RWPE2 (cell line): ENCODE measurements at regions not wholly inside any gene's neighbourhood (a gene's known extent, or its start where the extent isn't known, plus 50 kb on each side); places are given as distances from the start of the nearest gene placed in this dataset.

ENCODE experiments used
- ATAC-seq: fragments of 200-7000 bp; cut with Tn5 transposase; 3 replicates; pipeline ENCODE4 v1.9.1; 2021; ENCODE audit warnings: low read depth
- DNase-seq: peaks from one replicate; pipeline ENCODE4 v3.0.0-alpha.2; 2020; ENCODE audit warnings: low spot score
- H3K27ac ChIP-seq: fragments of 450-650 bp; 2 replicates; pipeline ENCODE4 v1.5.1; 2017; ENCODE audit warnings: mild to moderate bottlenecking; ENCODE audit not compliant: poor library complexity, severe bottlenecking
- H3K27me3 ChIP-seq: fragments of 250-450 bp; sonication (Bioruptor Pico); 2 replicates; pipeline ENCODE4 v1.5.1; 2021; ENCODE audit warnings: mild to moderate bottlenecking, moderate library complexity; ENCODE audit not compliant: insufficient read depth, poor library complexity, severe bottlenecking
- H3K36me3 ChIP-seq: fragments of 250-450 bp; sonication (Bioruptor Pico); 2 replicates; pipeline ENCODE4 v1.5.1; 2020; ENCODE audit warnings: low read depth, mild to moderate bottlenecking, moderate library complexity
- H3K4me1 ChIP-seq: fragments of 250-450 bp; sonication (Bioruptor Pico); 2 replicates; pipeline ENCODE4 v1.5.1; 2021; ENCODE audit warnings: mild to moderate bottlenecking, moderate library complexity; ENCODE audit not compliant: insufficient read depth, poor library complexity, severe bottlenecking
- H3K4me3 ChIP-seq: fragments of 250-450 bp; sonication (Bioruptor Pico); 2 replicates; pipeline ENCODE4 v1.5.1; 2021; ENCODE audit warnings: mild to moderate bottlenecking, moderate library complexity; ENCODE audit not compliant: severe bottlenecking
- H3K9me3 ChIP-seq: fragments of 250-450 bp; sonication (Bioruptor Pico); 2 replicates; pipeline ENCODE4 v1.5.1; 2021; ENCODE audit warnings: mild to moderate bottlenecking, moderate library complexity; ENCODE audit not compliant: severe bottlenecking
- CTCF ChIP-seq: fragments of 450-650 bp; IDR thresholded peaks from one replicate; pipeline ENCODE4 v1.5.1; 2017; ENCODE audit warnings: mild to moderate bottlenecking, moderate library complexity; ENCODE audit not compliant: poor library complexity, severe bottlenecking

GRCh38 chr13:75217949-75218348 is 264.0 kb downstream of the TBC1D4 start:
- DNase-seq (no peak), ATAC-seq (no peak)
- H3K4me1 ChIP-seq = no peaks in the 10 kb centered on the region
- H3K27ac ChIP-seq = no peak overlapping the region
- H3K9me3 ChIP-seq = no peaks in the 10 kb centered on the region
- no peaks in the 10 kb centered on the region for H3K27me3 ChIP-seq
- no peaks in the 10 kb centered on the region for H3K36me3 ChIP-seq
- no peak overlapping the region for H3K4me3 ChIP-seq
- TF ChIP-seq CTCF = no peak

GRCh38 chr13:75216038-75216437 is 265.9 kb downstream of the TBC1D4 start:
- H3K9me3 ChIP-seq = no peaks in the 10 kb centered on the region
- no peaks in the 10 kb centered on the region for H3K4me1 ChIP-seq
- DNase-seq (no peak), ATAC-seq (no peak)
- TF ChIP-seq CTCF = no peak
- H3K27ac ChIP-seq = no peak overlapping the region
- H3K4me3 ChIP-seq = no peak overlapping the region
- no peaks in the 10 kb centered on the region for H3K27me3 ChIP-seq
- H3K36me3 ChIP-seq = no peaks in the 10 kb centered on the region

- H3K36me3 ChIP-seq = no peaks in the 10 kb centered on the region
- H3K27ac ChIP-seq = no peak overlapping the region
- no peak overlapping the region for H3K4me3 ChIP-seq
- H3K4me1 ChIP-seq = no peaks in the 10 kb centered on the region
- ATAC-seq (no peak), DNase-seq (no peak)
- no peak for TF ChIP-seq CTCF
- H3K27me3 ChIP-seq = no peaks in the 10 kb centered on the region
- H3K9me3 ChIP-seq = no peaks in the 10 kb centered on the region
Measured at GRCh38 chr13:75214846-75215245, 267.1 kb downstream of the TBC1D4 start.

- no peak for TF ChIP-seq CTCF
- no peak for DNase-seq
- H3K27ac ChIP-seq = no peak overlapping the region
Measured at GRCh38 chr13:75202981-75203380, 279.0 kb downstream of the TBC1D4 start.

GRCh38 chr13:75197803-75198202 is 284.2 kb downstream of the TBC1D4 start:
- ATAC-seq (no peak), DNase-seq (no peak)
- no peaks in the 10 kb centered on the region for H3K36me3 ChIP-seq
- H3K9me3 ChIP-seq = no peaks in the 10 kb centered on the region
- no peaks in the 10 kb centered on the region for H3K27me3 ChIP-seq
- no peaks in the 10 kb centered on the region for H3K4me1 ChIP-seq
- TF ChIP-seq CTCF = no peak
- H3K27ac ChIP-seq = no peak overlapping the region
- no peak overlapping the region for H3K4me3 ChIP-seq

More at GRCh38 chr13:75202981-75203380, 279.0 kb downstream of the TBC1D4 start:
- no peak for ATAC-seq
- Histone ChIP-seq H3K27me3 (no peaks in the 10 kb centered on the region), H3K4me3 (no peak overlapping the region), H3K4me1 (no peaks in the 10 kb centered on the region), H3K9me3 (peaks cover 2% of the 10 kb centered on the region), H3K36me3 (no peaks in the 10 kb centered on the region)
